SU-DHL-6 (cell line): ENCODE measurements at regions not wholly inside any gene's neighbourhood (a gene's known extent, or its start where the extent isn't known, plus 50 kb on each side); places are given as distances from the start of the nearest gene placed in this dataset.

ENCODE experiments used
- EZH2phosphoT487 ChIP-seq: fragments of 200-600 bp; sonication (generic), shearing (Covaris generic); conservative IDR thresholded peaks from 2 replicates; pipeline ENCODE4 v1.6.1; 2018; ENCODE audit warnings: mild to moderate bottlenecking, antibody characterized with exemption, low read length, moderate library complexity, mixed read lengths
- TF ChIP-seq, protein P1 (sequence below): fragments of 200-600 bp; sonication (generic); IDR thresholded peaks from one replicate; pipeline ENCODE4 v1.5.1; 2017; ENCODE audit warnings: antibody characterized with exemption, mild to moderate bottlenecking, low read length, moderate library complexity; ENCODE audit not compliant: insufficient read depth, poor library complexity, severe bottlenecking

DNA sequence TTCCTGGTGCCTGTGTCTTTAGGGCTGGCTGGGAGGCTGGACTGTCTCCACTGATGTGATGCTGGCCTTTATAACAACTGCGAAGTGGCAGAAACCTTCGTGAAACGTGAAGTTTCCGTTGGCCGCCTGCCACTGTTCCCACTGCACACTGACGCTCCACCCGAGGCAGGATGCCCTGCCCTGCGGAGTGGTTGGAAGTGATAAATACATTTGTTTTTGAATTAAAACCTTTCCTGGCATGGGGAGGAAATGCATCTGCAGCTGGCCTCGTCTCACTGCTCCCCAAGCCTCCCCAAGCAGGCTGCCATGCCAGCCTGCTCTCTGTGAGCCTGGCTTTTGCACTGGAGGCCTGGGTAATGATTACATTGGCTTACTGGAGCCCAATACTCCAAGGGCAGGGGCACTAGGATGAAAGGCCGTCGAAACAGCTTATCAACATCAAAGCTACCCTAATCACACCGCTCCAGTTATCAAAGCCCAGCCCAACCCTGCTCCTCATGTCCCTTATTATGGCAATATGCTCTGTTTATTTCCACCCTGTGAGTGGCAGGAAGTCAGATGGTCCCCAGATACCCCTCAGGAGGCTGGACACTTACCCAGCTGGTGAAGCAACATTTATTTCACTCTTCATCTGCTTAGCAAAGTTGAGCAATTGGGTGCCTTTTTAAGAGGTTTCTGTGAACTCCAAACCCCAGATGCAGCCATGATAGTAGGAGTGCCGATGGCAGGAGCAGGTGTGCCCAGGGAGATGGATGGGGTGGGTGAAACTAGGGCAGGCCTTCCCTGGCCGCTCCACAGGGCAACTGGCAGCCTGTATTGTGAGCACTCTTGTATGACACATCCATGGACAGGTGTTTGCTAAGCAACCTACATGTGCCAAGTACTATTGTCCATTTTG, 97.4 kb upstream of the ITGA6 start:
- TF ChIP-seq, protein P1, sequence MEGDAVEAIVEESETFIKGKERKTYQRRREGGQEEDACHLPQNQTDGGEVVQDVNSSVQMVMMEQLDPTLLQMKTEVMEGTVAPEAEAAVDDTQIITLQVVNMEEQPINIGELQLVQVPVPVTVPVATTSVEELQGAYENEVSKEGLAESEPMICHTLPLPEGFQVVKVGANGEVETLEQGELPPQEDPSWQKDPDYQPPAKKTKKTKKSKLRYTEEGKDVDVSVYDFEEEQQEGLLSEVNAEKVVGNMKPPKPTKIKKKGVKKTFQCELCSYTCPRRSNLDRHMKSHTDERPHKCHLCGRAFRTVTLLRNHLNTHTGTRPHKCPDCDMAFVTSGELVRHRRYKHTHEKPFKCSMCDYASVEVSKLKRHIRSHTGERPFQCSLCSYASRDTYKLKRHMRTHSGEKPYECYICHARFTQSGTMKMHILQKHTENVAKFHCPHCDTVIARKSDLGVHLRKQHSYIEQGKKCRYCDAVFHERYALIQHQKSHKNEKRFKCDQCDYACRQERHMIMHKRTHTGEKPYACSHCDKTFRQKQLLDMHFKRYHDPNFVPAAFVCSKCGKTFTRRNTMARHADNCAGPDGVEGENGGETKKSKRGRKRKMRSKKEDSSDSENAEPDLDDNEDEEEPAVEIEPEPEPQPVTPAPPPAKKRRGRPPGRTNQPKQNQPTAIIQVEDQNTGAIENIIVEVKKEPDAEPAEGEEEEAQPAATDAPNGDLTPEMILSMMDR, result no peak
- TF ChIP-seq EZH2phosphoT487, result no peak
